Glomerular visceral epithelial cell (primary cell): ENCODE measurements at regions not wholly inside any gene's neighbourhood (a gene's known extent, or its start where the extent isn't known, plus 50 kb on each side); places are given as distances from the start of the nearest gene placed in this dataset.
"Not testable (repeated sequence)": the region's sequence is repeated elsewhere in the genome, so short reads cannot be mapped to it uniquely, and the experiment has no call there.

ENCODE experiments used
- DNase-seq: peaks from one replicate; pipeline ENCODE4 v3.0.0-alpha.2; 2016; ENCODE audit errors: extremely low spot score

DNA sequence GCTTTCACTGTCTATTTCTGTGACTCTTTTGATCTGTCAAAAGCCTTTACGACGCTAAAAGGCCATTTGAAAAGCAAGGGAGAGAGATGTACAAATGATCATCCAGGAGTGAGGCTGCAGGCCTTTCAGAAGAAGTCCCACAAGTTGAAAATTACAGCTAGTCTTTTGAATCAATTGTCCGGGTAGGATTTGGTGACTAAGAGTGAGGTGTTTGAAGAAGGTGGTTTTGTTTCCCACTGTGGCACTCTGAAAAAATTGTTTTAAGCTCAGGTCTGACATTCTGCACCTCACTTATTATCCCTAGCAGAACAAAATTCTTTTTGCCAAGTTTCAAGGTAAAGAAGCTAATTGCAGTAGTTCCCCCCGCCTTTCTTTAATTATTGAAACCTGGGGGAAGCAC is 50.8 kb upstream of the TMEM108 start:
- DNase-seq: no peak

DNA sequence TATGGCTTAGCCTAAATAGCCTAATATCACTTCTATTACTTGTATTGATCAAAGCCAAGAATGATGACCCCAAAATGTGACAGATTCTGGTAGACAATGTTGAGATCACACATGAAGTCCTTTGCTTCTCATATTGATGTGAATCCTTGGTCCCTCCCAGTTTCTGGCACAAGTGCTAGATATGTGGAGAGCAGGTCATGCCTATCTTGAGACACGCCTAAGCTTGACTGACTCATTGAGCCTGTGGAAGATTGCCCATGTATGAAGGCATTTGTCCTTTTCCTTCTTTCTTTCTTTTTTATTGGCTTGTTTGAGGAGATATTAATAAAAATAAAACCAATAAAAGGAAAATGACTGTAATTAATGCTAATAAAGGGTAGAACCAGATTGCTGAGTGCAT is 54.0 kb upstream of the TMEM108 start:
- DNase-seq: no peak

DNA sequence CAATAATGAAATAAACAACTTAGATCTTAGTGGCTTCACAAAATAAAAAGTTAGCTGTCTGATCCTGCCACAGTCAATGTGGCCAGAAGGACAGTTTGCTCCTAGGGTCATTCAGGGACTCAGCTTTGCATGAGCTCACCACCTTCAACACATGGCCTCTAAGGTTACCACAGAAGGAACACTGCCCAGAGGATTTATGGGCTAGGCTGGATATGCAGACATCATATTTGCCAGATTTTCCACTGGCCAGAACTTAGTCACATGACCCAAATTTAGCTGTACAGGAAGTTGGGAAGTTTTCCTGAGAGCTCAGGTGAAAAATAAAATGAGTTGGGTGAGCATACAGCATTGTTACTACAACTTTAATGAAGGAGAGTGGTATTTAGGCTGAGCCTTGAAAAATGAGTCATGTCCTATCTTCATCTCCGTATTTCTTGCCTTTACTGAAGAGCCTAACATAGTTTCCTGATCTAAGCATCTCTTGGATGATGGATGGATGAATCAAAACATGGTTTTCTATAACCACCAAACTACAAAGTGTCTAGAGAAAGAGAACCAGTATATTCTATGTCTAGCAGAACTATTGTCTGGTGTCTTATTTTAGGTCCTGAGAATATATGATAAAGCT is 54.9 kb upstream of the TMEM108 start:
- no peak for DNase-seq

DNA sequence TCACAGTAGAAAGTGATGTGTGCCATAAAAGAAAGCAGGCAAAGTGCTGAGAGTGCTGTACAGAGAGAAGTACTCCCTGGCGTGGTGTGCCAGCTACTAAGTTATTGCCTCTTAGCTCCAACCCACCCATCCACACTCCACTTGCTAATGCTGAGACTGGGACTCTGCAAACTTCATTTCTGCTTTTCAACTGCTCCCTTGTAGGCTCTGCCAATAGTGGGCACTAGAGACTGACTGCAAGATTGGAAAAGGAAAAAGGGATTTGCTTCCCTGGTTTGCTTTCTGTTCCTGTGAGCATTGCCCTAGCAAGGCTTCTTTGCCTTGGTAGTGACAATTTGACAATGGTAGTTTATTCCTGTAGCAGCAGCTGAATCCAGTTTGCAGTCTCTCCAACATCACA is 56.5 kb upstream of the TMEM108 start:
- no peak for DNase-seq

DNA sequence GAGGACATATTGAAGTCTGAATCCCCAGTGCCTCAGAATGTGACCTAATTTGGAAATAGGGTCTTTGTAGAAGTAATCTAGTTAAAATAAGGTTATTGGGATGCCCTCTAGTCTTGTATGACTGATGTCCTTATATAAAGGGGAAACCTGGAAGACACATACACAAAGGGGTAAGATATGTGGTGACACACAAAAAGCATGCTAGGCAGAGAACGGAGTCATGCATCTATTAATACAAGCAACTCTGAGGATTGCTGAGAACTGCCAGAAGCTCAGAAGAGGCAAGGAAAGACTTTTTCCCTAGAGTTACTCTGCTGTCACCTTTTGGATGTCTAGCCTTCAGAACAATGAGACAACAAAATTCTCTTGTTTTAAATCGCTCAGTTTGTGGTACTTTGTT is 58.1 kb upstream of the TMEM108 start:
- no peak for DNase-seq

DNA sequence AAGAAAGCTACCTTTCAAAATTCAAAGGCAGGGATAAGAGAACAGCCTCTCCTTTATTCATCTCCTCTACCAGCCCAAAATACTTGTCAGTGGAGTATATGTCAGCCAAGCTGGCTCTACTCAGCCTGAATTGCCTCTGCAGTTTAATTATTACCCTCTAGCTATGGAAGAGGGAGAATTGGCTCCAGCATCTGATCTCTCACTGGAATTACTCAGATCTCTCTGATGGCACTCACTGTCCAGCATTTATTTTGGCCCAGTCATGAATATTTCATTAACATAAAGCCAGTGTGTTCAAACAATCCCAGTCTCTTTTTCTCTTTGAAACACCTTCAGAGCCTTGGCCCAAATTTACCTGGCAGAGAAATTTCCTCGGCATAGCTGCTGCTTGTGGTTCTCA is 58.6 kb upstream of the TMEM108 start:
- no peak for DNase-seq

DNA sequence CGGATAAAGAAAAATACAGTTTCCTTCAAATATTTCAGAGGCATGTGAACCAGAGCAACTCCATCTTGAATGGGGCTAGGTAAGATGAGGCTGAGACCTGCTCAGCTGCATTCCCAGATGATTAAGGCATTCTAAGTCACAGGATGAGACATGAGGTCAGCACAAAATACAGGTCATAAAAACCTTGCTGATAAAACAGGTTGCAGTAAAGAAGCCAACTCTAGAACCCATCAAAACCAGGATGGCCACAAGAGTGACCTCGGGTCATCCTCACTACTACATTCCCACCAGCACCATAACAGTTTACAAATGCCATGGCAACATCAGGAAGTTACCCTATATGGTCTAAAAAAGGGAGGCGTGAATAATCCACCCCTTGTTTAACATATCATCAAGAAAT is 59.2 kb upstream of the TMEM108 start:
- DNase-seq: not testable (repeated sequence)

DNA sequence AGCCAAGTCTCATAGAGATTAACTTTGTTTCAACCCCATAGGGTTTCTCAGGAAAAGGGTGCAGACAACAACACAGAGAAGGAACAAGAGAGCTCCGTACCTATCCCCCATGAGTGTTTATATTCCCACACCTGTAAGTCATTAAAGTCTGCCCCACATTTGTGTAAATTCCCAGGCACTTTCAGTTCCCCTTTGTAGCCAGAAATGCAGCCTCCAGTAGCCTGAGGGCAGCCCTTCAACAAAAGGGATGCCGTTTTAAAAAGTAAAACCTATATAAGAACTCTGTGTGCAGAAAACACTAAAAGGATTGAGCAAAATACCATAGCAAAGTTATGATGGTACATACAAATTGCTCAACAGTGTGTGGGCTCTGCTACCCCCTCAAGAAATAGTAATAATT is 59.7 kb upstream of the TMEM108 start:
- DNase-seq: no peak

DNA sequence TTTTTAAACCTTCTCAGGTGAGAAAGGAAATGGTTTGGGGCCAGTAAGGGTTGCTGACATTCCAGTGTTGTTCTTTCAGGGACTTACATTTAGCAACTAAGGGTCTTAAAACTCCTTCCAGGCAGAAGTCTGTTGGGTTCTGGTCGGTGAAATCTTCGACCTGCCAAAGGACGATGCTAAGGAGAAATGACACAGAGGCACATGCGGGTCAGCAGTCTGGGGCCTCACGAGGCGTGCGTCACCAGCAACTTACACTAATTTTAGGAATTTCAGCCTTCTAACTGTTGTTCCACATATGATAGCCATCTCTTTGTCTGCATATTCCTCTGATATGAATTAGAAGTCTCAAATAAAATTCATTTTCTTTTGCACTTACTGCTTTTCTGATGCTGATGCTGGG is 64.1 kb upstream of the TMEM108 start:
- DNase-seq: no peak

DNA sequence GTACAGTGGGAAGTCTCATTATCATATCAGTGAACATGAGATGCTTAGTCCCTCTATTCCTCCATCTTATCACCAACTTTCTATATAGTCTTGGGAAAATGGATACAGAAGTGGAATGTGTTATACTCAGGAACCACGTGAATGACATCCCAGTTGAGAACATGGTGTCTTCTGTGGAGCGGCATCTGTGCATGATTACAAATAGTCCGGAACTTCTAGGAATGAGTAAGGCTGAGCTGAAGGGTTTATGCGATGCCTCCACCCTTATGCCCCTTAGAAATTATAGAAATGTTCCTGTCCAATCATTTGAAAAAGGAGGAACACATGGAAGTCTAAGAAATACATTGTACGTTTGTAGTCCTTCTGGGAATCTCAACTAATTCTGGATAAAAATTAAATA is 64.8 kb upstream of the TMEM108 start:
- no peak for DNase-seq

DNA sequence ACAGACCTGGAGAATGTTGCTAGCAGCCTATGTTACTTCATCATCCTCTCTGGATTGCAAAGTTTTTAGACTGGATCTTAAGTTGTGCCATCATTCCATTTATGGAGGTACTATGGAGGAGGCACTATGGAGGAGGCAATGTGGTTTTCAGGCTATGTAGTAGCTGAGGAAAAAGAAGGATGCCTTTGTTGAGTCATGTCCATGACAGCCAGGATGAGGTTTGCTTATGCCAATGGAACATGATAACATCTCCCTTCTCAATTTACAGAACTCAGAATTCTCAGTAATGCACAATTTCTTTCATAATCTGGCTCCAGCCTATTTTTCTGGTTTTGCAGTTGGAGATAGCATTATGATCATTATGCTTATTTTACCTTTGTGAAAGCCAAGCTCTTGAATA is 65.9 kb upstream of the TMEM108 start:
- no peak for DNase-seq

DNA sequence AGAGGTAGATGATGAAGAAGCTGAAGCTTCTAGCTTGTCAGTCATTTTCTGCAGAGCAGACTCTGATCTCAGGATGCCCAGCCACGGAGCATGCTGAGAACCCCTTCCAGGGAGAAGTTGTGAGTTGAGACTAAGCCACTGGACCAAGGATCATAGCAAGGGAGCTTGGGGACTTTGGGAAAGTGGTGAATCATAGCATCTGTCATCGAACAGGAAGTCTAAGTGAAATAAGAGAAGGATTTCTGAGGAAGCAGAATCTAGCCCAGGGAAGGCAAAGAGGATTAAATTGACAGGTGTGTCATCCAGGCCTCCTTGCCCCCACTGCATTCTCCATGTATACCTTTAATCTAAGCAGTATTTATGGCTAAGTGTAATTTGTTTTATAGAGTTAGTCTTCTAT is 71.8 kb upstream of the TMEM108 start:
- no peak for DNase-seq

DNA sequence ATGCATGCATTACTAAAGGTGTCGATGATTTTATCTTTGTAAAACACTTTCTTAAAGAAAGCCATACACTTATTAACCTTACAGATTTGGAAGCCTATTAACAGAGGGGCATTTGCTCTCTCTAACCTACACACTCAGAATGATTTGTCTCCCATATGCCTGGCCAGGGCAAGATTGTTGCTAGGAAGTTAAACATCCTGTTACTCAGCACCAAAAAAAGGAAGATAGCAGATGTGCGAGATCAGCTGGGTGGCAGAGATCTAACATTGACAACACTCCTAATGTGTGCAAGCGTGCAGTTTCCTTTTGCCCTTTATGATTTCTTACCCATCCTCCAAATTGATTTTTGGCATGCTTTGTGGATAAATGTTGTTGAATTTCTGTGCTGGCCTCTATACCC is 73.9 kb upstream of the TMEM108 start:
- DNase-seq: no peak

DNA sequence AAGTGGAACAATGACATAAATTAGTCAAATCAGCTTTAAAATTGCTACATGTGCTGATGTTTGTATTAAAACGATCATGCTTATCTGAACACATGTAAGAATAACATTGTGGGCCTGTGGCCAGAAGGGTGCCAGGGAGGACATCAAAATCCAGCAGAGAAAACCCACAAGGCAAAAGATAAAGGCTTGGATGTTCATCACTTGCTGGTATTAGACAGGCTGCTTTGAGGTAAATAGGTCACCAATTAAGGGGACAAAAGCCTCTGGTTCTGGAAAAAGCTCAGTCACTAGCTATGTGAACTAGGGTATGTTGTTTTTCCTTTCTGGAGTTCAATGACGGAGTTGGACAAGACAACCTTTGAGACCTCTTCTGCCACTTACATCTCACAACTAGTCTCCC is 74.4 kb upstream of the TMEM108 start:
- no peak for DNase-seq

DNA sequence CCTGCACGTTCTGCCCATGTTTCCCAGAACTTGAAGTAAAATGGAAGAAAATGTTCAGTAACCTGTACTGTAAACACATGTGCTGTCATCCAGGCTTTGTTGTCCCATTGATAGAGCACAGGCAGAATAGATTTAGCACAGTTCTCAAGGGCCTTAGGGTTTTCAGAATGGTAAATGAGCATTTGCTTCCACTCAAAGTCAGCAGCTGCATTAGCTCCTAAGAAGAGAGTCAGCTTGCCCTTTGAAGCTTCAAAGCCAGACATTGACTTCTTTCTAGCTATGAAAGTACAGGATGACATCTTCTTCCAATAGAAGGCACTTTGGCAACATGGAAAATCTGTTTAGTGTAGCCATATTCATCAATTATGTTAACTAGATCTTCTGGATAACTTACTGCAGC is 76.2 kb upstream of the TMEM108 start:
- no peak for DNase-seq

DNA sequence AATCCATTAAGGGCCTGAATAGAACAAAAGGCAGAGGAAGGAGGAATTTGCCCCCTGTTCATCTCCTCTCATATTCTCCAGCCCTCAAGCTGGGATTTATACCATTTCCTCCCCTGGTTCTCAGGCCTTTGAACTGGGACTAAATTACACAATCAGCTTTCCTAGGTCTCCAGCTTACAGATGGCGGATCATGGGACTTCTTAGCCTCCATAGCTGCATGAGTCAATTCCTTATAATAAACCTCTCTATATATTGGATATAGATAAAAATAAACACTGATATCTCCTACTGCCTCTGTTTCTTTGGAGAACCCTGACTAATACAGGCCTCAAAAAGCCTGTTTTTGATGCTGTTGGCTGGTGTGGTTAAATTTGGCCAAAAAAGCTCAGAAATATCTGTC is 84.5 kb upstream of the TMEM108 start:
- no peak for DNase-seq

DNA sequence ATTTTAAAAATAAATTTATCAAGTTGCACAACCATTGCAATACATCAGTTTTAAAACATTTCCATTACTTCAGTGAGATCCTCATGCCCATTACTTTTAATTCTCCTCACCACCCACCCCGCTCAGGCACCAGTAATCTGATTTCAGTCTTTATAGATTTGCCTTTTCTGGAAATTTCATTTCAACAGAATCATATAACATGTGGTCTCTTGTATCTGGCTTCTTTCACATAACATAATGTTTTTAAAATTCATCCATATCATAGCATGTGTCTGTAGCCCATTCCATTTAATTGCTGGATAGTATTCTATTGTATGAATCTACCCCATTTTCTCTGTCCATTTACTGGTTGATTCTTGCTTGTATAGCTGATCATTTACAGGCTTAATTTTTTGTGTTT is 110.3 kb upstream of the TMEM108 start:
- no peak for DNase-seq

DNA sequence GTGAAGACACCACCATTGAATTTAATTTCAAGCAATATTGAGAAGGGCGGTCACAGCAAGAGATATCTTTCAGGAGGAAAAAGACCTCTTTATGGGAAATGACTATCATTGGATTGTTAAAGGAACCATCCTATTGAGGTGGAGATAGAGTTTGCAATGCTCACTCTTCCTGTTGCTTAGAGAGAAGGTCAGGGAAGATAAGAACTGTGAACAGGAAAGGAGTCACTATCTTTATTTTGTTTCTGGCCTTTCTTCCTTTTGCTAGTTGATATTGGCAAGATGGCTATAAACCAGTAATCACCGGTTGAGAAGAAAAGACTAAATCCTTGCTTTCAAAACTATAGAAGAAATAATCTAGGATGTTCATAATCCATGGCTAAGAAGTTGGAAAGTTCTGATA is 112.1 kb upstream of the TMEM108 start:
- no peak for DNase-seq

DNA sequence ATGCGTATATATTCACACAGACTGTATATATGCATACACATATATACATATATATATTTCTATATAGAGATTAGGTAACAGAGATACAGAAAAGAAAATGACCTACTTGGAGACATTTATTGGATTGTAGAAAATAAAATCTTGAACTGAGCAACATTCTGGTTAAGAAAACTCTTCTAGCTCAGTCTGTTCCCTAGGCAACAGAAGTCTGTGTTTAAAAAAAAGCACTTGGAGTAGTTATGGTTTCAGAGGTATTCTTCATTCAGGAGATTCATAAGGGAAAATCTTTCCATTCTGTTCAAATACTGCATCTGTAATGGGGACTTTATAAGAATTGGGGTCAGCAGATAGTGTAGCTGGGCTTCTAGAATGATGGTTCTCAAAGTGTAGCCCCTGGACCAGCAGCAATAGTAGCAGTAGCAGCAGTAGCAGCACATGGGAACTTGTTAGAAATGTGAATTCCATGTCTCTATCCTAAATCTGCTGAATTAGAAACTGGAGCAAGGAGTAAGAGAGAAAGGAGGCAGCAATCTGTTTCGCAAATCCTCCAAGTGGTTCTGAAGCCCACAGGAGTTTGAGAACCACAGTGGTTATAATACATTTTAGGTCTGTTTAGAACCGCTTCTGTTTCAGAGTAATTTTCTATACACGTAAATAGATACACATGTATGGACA is 112.8 kb upstream of the TMEM108 start:
- no peak for DNase-seq

DNA sequence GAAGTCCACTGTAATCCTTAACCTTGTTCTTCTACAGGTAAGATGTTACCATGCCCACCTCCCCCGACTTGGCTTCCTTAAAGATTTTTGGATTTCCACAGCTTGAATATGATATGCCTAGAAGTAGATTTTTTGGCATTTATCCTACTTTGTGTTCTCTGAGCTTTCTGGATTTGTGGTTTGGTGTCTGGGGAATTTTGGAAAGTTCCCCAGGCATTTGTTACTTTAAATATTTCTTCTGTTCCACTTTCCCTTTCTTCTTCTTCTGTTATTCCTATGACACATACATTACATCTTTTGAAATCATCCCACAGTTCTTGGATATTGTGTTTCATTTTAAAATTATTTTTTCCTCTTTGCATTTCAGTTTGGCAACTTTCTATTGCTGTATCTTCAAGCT is 122.1 kb upstream of the TMEM108 start:
- DNase-seq: no peak

DNA sequence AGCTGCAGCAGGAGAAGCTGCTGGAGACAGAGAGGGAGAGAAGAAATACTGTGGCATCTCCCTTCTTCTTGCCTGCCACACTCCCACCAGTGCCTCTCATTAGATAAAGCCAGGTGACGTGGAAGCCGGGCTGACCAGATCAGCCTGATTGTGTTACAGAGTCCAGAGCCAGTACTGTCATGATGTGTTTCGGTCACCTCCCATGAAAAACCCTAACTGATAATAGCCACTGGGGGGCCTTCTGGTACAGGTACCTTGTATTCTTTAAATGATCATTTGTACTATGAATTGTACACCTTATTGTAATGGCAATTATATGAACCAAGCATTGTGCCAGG is 125.8 kb upstream of the TMEM108 start:
- DNase-seq: no peak

DNA sequence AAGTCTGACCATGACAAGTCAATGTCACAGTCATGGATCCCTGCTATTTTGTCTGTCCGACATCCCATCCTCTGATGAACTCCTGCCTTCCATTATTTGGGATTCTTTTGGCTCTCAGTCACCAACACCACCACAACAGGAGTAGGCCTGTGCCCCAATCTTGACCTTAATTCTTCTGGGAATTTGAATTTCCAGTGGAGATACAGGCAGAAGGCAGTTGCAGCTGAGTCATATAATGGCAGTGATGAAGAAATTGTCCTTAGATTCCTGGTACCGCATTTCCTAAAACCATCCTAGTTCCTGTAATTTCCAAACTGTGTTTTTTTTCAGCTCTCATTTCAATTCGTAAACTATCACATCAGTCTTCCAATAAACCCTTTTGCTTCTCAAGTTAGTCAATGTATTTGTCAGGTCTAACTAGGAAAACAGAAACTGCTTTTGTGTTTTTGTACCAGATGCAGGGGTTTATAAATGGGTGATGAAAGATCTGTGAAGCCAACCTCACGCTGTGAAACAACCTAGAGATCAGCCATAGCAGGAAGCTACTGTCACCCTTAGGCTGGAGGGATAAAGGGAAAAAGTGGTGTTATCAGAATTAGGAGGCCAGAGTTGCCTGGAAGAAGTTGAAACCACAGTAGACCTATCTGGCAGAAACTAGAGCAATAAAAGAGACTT is 126.3 kb upstream of the TMEM108 start:
- no peak for DNase-seq

DNA sequence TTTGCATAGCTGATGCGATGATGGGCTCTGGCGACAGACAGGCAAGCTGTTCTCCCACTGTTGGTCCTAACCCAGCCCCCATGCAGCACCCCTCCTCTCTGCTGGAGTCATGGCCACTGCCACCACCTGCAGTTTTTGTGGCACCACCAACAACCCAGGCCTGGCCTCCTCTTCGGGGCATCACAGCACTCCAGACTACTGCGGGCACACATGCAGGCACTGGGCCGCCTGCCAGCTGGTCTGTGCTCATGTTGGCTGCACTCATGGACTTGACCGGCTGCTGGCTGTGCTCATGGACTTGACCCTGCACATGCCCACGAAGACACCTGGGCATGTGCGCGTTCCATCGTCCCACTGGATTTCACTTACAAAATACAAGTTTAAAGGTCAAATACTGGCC is 130.9 kb upstream of the TMEM108 start:
- DNase-seq: no peak

DNA sequence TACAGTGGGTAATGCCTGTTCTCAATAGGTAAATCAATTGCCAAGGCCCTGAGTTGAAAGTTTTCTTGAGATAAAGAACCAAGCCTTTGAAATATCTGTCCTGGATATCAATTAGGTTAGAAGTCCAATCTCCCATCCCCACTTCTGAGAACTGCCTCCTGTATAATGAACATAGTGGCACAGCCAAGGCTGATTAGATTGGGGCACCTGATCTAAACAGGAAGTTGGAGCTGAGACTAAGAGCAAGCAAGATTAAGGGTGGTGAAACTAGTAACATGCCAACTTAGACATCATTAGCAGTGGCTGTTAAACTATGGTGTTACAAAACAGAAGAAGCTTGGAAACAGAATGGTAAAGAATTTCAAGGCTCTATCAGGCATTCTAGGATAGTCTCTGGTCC is 137.7 kb upstream of the TMEM108 start:
- DNase-seq: no peak
